ENCODE measurements at regions not wholly inside any gene's neighbourhood (a gene's known extent, or its start where the extent isn't known, plus 50 kb on each side); places are given as distances from the start of the nearest gene placed in this dataset.

DNA sequence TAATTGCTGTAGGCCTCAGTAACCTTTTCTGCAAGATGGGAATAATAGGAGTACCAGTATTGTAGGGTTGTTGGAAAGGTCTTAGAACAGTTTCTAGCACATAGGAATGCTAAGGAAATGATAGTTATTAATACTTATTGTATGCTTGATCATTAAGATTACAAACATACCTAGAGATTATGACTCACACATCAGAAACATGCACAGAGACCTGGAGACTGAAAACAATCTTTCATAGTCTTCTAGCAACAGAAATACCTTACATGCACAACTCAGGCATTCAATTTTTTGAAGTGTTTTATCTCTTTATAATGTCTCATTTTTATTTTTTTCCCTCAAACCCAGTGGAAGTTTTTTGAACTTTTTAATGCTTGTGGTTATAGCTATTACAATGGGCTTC, 104.4 kb upstream of the ZBTB20 start:
- peak; percentile 63 for DNase-seq (ENCODE audit: low read depth)
- TF ChIP-seq, protein P1, sequence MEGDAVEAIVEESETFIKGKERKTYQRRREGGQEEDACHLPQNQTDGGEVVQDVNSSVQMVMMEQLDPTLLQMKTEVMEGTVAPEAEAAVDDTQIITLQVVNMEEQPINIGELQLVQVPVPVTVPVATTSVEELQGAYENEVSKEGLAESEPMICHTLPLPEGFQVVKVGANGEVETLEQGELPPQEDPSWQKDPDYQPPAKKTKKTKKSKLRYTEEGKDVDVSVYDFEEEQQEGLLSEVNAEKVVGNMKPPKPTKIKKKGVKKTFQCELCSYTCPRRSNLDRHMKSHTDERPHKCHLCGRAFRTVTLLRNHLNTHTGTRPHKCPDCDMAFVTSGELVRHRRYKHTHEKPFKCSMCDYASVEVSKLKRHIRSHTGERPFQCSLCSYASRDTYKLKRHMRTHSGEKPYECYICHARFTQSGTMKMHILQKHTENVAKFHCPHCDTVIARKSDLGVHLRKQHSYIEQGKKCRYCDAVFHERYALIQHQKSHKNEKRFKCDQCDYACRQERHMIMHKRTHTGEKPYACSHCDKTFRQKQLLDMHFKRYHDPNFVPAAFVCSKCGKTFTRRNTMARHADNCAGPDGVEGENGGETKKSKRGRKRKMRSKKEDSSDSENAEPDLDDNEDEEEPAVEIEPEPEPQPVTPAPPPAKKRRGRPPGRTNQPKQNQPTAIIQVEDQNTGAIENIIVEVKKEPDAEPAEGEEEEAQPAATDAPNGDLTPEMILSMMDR (conservative IDR thresholded peaks at IDR 0.05; ENCODE audit: low read depth, low read length), result no peak
- H3K4me3 ChIP-seq (ENCODE audit: low read length), result no peak overlapping the region

DNA sequence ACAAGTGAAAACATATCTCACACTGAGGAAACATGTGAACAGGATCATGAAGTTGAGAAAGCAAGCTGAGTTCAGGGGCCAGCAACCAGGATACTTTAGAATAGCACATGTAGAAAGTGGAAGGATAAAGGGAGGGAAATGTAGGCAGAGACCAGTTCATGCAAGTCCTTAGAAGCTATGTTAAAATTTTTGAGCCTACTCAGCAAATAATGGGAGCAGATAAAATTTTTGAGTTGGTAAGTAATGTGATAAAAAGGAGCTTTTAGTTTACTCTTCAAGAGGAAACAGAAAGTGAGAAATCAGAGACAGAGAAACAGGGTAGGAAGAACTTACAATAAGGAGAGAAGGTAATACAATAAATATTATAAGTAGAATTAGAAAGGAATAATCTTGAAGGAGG, 105.6 kb upstream of the ZBTB20 start:
- TF ChIP-seq, protein P1 (conservative IDR thresholded peaks at IDR 0.05; ENCODE audit: low read depth, low read length), result no peak
- no peak for DNase-seq (ENCODE audit: low read depth)
- H3K4me3 ChIP-seq (ENCODE audit: low read length), result no peak overlapping the region

DNA sequence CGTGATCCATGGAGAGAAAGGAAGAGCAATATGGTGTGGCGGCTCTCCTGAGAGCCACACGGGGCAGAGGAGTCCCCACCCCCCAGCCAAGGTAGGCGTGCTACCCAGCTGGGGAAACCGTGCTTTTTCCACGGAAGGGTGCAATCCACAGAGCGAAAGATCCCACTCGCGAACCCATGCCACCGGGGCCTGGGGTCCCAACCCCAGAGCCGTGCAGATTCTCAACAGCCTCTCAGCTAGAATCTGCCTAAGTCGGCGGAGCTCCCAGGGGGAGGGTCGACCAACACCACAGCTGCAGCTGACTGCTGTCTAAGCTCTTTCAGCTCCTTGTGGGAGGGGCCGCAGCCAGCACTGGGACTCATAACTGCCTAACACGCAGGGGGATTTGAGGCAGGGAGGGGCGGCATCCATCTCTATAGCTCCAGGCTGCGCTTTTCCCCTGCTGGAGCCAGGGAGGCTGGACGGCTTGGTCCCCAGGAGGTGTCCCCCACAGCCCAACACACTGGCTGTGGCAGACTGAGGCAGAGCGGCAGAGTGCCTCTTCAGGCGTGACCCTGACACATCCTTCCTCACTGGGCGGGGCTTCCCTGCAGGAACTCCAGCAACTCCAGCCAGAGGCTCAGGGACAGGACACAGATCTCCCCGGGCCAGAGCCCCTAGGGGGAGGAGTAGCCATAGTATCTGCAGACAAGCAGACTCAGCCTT, 107.6 kb upstream of the ZBTB20 start:
- DNase-seq (ENCODE audit: low read depth), result no peak
- TF ChIP-seq, protein P1 (conservative IDR thresholded peaks at IDR 0.05; ENCODE audit: low read depth, low read length), result no peak
- no peak overlapping the region for H3K4me3 ChIP-seq (ENCODE audit: low read length)

DNA sequence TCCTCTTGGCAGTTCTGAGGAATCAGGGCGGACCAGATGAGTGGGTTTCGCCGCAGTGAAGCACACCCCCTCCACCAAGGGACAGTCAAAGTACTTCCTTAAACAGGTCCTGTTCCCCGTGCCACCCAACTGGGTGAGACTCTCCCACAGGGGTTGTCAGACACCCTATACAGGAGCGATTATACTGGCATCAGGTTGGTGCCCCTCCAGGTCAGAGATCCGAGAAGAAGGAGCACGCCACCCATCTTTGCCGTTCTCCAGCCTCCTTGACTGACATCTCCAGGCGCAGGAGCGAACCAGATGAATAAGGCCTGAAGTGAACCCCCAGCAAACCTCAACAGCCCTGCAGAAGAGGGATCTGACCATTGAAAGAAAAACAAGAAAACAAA, 108.1 kb upstream of the ZBTB20 start:
- no peak for DNase-seq (ENCODE audit: low read depth)
- no peak overlapping the region for H3K4me3 ChIP-seq (ENCODE audit: low read length)
- TF ChIP-seq, protein P1 (conservative IDR thresholded peaks at IDR 0.05; ENCODE audit: low read depth, low read length), result no peak

DNA sequence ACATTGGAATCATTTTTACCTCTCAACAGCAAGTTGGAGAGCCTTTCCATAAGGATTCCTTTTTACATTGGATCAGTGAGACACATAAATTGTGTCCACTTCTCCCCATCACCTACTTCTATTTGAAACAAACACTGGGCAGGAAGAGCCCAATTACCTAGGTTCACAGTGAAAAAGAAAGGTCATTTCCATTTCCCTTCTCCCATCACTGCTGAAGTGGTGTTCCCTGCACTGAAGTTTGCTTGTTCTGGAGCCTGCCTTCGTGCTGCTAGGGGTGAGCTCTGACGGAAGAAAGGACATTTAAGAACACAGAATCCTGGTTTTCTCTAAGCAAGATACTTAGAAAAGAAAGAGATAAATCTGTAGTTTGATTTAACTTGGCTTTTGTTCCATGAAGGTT, 123.8 kb upstream of the ZBTB20 start:
- TF ChIP-seq, protein P1 (conservative IDR thresholded peaks at IDR 0.05; ENCODE audit: low read depth, low read length), result no peak
- DNase-seq (ENCODE audit: low read depth), result no peak
- no peak overlapping the region for H3K4me3 ChIP-seq (ENCODE audit: low read length)

DNA sequence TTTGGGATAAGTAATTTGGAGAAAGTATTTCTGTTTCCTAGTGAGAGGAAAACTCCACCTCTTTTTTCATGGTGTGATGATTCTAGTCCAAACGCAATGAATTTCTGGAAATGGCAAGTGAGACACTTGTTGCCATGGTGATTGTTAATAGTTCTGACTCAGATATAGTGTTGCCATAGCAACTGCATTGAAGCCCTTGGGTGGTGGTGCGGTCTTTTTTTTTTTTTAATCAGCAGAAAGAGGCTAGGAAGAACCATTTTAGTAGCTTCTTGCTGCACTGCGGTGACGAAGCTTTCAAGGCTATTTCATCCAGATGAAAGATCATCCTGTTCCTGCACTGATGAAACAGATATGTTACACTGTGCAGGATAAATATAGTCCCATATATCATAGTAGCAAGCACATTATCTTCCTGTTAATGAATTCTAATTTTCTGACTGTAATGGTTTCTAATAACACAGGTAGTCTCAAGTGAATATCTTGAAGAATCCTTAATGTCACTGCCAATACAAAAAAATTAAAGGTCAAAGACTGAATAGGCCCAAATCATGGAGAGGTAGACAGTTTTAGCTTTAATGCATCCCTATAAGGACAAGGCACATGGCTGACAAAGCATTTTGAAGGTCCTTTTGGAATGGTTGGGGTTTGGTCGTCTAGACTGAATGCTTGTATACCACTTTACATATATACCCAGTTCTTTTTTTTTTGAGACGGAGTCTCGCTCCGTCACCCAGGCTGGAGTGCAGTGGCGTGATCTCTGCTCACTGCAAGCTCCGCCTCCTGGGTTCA, 125.1 kb upstream of the ZBTB20 start:
- peak; percentile 73 for DNase-seq (ENCODE audit: low read depth)
- H3K4me3 ChIP-seq (ENCODE audit: low read length), result no peak overlapping the region
- TF ChIP-seq, protein P1 (conservative IDR thresholded peaks at IDR 0.05; ENCODE audit: low read depth, low read length), result no peak

DNA sequence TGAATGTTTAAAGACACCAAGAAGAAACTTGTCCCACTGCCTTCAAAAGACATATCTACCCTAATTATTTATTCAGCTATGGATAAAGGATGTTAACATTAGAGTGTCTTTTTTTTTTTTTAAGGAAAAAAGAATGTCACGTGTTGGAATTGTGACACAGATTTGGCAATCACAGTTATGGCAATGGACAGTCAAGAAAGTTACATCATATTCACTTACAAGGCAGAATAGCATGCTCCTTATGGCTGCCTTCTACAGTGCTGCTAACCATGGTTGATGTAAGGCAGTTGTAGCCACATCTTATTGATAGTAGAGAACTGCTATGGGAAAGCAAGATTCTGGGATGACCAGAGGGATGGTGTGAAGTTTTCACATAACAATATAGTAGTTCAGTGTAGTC, 128.8 kb upstream of the ZBTB20 start:
- no peak for DNase-seq (ENCODE audit: low read depth)
- TF ChIP-seq, protein P1 (conservative IDR thresholded peaks at IDR 0.05; ENCODE audit: low read depth, low read length), result no peak
- H3K4me3 ChIP-seq (ENCODE audit: low read length), result no peak overlapping the region
